Stimulated activated CD4-positive, alpha-beta T cell treated with anti-CD3 and anti-CD28 coated beads, Interleukin-1b, Interleukin-23, amount 100 ng/mL, for 4 hours (primary cell): ENCODE measurements at regions not wholly inside any gene's neighbourhood (a gene's known extent, or its start where the extent isn't known, plus 50 kb on each side); places are given as distances from the start of the nearest gene placed in this dataset.
"Not testable (repeated sequence)": the region's sequence is repeated elsewhere in the genome, so short reads cannot be mapped to it uniquely, and the experiment has no call there.

Experiments used
- DNase-seq, 2 donors: peaks; one replicate each; pipeline ENCODE4 v3.0.0-alpha.2; 2020; ENCODE audit warnings: low read depth in 2 of 2

DNA sequence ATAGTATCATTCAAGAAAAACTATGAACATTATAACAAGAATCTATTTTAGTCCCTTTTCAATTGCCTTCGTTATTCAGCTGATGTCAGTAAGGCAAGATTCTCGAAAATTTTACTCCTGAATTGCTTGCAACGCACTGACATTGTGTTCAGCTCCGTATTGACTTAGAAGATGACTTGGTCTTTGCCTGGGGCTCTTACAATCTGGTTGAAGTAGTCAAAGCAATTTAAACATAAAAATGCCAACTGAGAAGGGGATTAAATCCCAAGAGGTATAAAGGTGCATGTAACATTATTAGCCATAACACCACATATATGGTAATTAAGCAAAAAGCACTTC, 507.1 kb downstream of the CENPC start:
- DNase-seq = no peak

DNA sequence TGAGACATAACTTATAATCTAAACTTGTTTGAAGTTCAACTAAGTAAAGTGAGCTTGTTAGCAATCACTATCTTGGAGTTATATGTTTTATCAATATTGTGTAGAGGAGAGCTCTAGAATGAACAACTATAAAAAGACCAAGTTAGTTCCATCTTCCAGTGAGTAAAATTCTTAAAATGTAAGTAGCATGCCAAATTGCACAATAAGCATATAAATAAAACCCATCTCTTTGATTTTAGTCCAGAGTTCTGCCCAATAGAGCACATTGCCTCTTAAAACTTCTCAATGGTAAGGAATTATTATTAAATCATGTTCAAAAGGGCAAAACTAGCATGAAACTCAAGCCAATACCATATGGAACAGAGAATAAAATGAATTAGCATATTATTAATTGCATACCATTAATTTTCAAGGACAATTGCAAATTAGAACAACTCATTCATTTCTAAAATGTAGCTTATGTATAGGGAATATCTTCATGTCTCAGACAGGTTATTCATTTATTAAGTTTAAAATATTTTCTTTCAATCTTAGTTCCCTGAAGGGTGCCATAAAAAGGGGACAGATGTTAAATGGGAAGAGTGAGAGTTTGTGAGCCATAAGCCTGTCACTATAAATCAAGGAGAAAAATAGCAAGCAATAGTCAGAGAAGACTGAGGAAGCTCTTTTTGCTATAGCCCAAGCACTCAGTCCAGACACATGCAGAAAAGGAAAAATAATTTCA, 507.6 kb downstream of the CENPC start:
- no peak for DNase-seq

DNA sequence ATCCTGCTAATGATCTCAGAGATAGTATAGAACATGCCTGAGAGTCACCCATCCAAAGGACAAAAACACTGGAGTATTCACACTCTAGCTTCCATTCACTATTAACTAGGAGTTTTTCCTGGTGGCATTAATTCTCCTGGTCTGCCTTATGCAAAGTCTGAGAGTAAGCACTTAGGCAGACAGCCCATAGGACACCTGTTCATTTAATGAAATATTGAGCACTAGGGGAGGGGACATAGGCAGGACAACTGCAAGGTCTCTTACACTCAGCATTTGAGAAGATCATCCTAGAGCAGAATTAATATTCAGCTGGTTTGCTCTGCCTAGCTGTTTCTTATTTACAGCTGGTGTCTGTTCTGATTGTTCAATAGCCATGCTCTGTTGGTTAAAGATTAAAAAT, 508.5 kb downstream of the CENPC start:
- DNase-seq = no peak

DNA sequence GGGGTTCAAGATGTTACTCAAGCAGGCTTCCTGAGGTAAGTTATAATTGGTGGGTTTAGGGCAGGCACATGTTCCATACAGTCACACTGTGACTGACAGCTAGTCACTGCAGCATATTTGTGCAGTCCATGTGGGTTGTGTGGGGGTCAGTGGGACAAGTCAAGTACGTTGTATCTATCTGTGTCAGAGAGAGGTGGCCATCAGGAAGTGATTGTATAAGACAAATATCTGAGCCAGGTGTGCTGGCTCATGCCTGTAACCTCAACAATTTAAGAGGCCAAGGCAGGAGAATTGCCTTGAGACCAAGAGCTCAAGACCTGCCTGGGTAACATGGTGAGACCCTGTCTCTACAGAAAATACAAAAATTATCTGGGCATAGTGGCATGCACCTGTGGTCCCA, 509.3 kb downstream of the CENPC start:
- DNase-seq = no peak

DNA sequence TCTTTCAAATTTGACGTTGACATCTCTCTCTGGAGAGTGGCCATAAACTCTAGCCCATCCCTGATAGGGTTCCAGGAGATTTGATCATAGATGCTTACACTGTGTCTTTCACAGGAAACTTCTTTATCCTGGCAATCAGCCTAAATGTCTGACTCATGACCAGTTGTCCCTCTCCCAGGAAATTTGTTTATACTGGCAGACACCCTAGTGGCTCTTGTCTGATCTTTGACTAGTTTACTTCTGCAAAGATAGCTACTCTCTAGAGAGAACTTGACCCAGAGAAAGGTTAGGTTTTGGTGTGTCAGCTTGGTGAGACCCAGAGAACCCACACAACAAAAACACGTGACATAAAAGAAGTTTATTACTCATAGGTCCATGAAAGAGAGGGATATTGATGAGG, 509.8 kb downstream of the CENPC start:
- DNase-seq = no peak

DNA sequence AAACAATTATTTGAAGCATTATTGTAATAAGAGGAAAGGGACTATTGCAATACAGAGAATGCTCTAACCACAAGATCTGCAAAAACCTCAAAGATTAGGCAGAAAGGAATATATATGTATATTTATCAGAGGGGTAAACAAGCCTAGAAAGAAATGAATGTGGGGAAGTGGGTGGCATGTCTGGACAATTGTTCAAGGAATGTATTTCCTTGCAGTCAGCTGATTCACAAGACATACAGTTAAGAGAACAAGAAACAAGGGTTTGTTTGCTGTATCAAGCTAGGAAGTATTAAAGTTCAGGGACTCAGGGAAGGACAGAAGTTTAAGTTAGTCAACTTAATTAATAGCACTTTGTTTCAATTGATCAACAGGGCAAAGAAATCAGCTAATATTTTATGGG, 514.7 kb downstream of the CENPC start:
- no peak for DNase-seq

DNA sequence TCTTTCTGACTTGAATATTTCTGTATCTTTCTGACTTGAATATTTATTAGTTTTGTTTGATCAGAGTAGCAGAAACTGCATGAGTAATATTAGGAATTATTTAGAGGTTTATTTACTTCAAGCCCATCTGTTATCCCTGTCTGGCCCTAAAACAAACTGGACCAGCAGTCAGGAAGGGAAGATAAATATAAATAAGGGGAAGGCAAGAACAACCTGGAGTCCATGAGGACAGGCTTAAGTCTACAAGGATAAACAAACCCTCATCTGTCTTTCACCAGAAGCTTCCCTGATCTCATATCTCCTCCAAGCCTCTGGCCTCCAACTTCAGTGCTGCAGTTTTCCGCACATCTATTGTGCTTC, 524.9 kb downstream of the CENPC start:
- no peak for DNase-seq

DNA sequence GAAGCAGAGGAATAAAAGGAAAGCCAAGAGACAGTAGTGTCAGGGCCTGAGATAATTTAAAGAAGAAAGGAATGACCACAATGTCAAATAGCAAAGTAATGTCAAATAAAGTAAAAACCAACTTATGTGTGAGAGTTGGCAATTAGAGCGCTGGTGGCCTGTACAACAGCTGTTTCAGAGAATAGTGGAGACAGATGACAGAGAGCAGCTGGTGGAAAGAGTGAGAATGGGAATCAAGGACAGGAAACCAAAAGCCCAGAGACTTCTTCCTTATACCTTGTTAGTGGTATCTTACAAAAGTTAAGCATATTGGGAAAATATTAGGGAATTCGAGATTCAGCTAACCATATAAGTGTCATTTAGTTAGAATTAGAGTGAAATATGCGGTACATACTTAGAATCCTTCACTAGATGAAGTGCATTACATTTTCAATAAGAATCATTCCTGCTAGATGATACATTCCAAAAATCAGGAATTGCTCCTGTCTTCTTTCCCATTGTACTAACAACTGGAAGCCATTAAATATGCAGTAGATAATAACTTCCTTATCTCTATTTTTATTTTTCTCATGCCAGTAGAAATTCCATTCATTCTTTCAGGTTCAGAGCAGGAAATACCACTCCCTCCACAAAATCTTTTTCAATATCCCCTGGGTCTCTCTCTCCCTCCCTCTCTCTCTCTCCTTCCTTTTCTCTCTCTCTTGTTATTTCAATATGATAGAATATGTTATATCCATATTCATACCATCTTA, 525.4 kb downstream of the CENPC start:
- DNase-seq = no peak

DNA sequence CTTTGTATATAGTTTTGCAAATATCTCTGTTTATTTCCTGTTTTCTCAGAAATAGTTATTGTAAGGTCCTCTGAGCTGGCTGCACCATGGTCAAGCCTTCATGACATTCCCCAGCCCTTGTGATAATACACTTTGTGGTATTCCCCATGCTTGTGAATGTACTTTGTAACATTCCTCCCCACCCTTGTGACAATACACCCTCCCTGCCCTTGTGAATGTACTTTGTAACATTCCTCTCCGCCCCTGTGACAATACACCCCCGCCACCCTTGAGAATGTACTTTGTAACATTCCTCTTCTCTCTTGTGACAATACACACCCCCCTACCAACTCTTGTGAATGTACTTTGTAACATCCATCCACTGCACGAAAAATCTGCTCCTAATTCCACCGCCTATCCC, 530.7 kb downstream of the CENPC start:
- DNase-seq = no peak

DNA sequence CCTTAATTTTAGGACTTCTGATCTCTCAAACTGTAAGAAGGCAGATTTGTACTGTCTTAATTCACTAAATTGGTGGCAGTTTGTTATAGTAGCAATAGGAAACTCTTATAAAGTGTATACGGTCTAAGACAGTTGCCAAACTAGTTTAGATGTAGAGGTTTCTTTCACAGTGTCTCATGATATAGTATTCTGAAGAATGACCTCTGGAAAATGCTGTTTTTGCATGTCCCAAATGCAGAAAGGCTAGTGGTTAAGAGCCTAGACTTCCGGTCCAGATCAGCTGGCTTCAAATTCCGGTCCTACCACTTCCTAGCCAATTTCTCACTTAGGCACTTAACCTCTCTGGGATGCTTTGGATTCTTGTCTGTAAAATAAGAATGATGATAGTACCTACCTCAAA, 538.5 kb downstream of the CENPC start:
- no peak for DNase-seq

DNA sequence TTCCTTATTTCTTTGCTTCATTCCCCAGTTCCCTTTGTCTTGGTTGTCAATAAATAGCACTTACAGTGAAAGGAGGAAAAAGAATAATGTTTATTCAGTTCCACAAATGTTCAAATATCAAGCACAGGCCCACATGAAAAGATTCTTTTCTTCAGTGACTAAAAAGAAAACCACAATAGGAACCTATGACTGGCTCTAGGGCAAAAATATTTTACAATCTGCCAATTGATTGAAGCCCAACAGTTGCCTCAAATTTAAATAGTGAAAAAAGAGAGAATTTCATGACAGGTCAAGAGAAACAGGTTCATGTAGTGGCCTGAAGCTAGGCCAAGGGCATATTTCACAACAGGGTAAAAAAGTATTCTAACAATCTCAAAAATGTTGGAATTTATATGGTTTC, 553.8 kb downstream of the CENPC start:
- no peak for DNase-seq

DNA sequence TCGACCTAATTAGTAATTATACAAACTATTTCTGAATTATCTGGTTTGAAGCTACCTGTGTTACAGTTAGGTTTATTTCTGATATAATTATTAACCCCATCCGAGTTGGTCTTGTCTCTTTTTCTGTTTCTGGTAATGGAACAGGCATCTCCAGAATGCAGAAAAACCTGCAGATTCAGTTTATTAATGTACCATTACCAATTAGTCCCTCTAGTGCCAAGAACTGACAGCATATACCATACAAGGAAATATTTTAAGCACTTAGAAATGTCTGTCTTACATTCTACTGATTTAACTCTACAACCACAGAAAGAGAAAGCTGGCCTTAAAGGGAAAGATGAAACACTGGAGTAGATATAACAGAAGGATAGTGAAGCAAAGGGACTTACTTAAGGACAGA, 570.6 kb downstream of the CENPC start:
- no peak for DNase-seq

DNA sequence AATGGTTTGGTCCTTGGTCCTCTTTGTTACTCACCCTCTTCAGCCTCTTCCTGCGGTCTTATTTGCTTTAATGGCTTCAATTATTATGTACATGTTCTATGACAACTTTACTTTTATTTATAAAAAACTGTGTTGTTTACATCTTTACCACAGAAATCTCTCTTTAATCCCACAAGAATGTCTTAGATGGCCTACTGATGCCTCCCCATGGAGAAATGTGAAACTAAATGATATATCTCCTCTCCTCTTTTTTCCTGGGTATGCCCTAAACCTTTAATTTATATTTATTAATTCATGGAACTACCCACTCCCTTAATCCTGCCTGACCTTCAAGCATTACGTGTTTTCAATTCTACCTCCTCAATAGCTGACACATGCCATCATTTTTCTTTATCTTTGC, 573.2 kb downstream of the CENPC start:
- no peak for DNase-seq

DNA sequence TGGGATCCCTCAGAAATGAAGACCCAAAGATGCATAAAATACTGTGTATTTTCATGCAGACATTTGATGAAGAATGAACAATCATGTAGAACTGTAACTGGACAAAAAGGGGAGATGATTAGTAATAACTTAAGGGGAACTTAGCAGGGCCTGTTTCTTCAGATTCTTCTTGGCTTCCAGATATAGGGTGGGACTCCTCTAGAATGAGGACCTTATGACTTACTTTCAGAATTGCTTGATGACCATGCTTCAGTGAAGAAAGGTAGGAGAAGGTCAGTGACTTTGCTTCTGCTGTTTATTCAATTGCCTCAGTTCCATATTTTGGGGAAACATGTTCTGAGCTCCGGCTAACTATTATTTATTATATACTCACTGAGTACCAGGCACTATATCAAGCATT, 580.8 kb downstream of the CENPC start:
- no peak for DNase-seq

DNA sequence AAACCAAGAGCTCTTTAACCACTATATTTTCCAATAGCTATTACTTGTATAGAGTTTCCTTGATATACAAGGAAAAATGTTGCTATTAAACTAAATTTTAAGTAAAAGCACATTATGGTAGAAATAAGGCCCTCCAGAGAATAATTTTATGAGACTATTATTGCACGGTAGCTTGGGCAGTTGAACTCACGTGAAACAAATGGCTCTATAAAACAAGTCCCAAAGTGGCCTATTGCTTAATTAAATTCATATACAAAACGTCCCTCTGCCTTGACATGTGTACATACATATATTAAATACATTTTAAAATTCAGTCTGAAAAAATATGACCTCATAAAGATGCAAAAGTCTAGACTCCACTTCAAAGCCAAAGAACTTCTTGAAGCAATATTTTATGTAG, 582.2 kb downstream of the CENPC start:
- DNase-seq = no peak

DNA sequence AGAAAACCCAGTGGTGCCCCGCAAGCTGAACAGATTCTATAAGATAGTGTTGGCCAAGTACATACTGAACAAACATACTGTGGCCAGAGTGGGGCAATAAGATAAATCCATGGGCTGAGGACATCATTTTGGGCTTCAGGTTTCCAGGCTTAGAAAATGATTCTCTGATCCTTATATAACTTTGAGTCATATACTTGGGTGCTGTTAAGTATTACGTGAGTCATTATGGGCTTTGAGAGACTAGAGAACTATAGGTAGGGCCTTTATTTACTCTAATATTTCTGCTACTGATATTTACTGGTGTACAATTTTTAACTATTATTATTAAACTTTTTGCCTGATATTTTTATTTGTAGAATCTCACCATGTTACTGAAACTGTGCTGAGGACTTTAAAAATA, 586.1 kb downstream of the CENPC start:
- no peak for DNase-seq

DNA sequence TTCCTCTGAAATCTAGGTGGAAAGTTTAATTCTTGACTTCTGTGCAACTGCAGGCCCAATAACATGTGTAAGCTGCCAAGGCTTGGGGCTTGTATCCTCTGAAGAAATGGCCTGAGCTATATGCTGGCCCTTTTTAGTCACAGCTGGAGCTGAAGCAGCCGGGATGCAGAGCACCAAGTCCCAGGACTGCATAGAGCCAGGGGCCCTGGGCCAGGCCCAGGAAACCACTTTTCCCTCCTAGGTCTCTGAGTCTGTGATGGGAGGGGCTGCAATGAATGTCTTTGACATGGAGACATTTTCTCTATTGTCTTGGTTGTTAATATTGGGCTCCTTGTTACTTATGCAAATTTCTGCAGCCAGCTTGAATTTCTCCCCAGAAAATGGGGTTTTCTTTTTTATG, 588.5 kb downstream of the CENPC start:
- DNase-seq = no peak

DNA sequence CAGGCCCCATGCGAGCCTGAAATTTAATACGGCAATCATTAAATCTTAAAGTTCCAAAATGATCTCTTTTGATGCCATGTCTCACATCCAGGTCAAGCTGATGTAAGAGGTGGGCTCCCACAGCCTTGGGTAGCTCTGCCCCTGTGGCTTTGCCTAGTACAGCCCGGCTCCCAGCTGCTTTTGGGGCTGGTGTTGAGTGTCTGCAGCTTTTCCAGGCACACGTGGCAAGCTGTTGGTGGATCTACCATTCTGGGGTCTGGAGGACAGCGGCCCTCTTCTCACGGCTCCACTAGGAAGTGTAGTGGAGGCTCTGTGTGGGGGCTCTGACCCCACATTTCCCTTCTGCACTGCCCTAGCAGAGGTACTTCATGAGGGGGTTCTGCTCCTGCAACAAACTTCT, 588.9 kb downstream of the CENPC start:
- no peak for DNase-seq

DNA sequence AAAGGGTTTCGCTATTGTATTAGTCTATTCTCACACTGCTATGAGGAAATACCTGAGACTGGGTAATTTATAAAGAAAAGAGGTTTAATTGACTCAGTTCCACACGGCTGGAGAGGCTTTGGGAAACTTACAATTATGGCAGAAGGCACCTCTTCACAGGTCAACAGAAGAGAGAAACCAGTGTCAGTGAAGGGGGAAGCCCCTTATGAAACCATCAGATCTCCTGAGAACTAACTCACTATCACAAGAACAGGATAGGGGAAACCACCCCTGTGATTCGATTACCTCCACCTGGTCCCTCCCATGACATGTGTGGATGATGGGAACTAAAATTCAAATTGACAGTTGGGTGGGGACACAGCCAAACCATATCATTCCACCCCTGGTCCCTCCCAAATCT, 589.5 kb downstream of the CENPC start:
- no peak for DNase-seq

DNA sequence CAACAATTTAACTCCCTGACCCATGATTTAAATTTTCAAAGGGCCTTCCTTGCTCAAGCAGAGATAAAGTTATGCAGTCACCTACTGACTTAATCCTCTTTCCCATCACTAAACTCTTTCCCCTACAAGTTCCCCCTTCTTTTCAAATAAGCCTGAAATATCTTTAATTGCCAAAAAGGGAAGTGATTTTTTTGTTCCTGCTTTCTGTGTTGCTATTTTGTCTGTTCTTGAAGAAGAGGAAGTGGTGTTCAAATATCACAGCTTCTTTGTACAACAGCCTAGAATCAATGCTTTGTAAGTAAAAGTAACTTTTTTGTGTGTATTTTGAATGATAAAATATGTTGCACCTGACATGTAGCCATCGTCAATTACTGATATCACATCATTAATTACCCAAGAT, 595.9 kb downstream of the CENPC start:
- no peak for DNase-seq

DNA sequence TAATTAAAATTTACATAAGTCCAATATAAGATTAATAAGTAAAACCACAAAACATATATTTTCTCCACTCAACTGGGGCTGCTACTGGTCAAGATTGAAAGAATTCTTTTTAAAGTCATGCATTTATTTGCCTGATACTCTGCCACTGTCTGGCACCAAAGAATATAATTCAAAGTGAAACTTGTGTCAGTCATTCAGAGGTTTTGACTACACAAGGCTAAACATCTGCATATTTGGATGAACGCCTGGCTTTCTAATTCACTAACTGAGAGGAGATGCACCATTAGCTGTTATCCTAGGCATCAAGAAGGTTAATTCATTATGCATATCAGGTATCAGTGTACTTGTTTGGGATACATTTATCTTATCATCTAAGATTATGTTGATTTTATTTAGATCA, 598.5 kb downstream of the CENPC start:
- no peak for DNase-seq

DNA sequence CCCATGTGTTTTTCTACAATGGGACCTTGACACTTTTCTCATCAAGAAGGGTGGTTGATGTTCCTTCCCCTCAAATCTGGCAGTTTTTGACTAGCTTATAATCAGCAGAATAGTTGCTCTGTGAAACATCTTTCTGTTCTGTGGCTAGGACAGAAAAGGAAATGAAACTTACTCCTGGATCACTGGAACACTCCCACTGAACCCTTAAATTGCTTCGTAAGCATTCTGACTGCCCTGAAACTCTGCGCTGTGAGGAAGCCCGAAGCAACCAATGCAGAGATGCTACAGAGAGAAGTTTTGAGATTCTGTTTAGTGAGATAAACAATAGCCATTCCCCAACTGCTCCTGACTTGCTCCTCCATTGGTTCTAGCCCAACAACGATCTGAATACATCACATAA, 602.2 kb downstream of the CENPC start:
- no peak for DNase-seq

DNA sequence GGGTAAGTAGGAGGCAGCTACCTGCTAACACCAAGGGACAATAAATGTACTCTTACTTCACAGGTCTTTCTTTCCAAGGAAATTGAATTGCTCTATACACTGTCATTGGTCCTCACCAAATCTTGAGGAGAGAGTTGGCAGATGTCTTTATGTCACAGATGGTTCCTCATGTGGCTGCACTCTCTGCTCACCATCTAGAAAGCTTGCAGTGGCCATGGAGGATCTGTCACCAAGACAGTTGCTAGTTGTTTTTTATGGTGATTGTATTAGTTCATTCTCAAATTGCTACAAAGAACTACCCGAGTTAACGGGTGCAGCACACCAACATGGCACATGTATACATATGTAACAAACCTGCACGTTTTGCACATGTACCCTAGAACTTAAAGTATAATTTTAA, 613.3 kb downstream of the CENPC start:
- DNase-seq = not testable (repeated sequence)

DNA sequence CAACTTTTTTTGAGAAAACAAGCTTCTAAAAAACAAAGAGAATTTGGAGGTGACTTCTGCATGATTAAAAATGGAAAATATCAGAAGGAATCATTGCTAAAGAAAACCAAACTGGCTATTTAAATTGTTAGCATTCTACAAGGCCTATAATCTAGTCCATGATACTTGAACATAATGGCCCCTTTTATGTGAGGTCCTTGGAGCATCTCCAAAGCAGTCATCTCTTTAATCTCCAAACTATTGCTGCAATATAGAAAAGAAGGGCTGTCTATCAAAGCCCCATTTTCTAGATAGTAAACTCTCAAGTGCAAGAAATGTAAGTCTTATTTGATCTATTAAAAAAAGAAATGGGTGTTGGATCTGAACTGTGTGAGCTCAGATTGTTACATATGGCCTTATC, 615.1 kb downstream of the CENPC start:
- no peak for DNase-seq
